Neural cell (in vitro differentiated cells): ENCODE measurements at regions not wholly inside any gene's neighbourhood (a gene's known extent, or its start where the extent isn't known, plus 50 kb on each side); places are given as distances from the start of the nearest gene placed in this dataset.
"Not testable (repeated sequence)": the region's sequence is repeated elsewhere in the genome, so short reads cannot be mapped to it uniquely, and the experiment has no call there.

Source experiments
- H2AFZ ChIP-seq: fragments of 200-600, 300-800 bp; sonication (generic), shearing (Covaris generic); 2 replicates; pipeline ENCODE4 v1.6.0; 2014; ENCODE audit warnings: low read depth, mild to moderate bottlenecking, antibody characterized with exemption, low read length, moderate library complexity
- H3F3A ChIP-seq: fragments of 200-600 bp; shearing (Covaris generic); 2 replicates; pipeline ENCODE4 v1.6.1; 2016; ENCODE audit warnings: mild to moderate bottlenecking, moderate library complexity, mixed read lengths, antibody characterized with exemption, low read length; ENCODE audit not compliant: insufficient read depth, poor library complexity, severe bottlenecking
- H3K27ac ChIP-seq: fragments of 200-600, 300-800 bp; sonication (generic), shearing (Covaris generic); 2 replicates; pipeline ENCODE4 v1.5.1; 2014; ENCODE audit warnings: mild to moderate bottlenecking, low read length, moderate library complexity
- H3K27me3 ChIP-seq: fragments of 300-800, 200-600 bp; sonication (generic), shearing (Covaris generic); 2 replicates; pipeline ENCODE4 v1.6.0; 2014; ENCODE audit warnings: mild to moderate bottlenecking, low read depth, low read length, moderate library complexity; ENCODE audit not compliant: insufficient read depth
- H3K36me3 ChIP-seq: fragments of 300-800, 200-600 bp; sonication (generic), shearing (Covaris generic); 2 replicates; pipeline ENCODE4 v1.5.1; 2014; ENCODE audit warnings: mild to moderate bottlenecking, antibody characterized with exemption, low read length, moderate library complexity; ENCODE audit not compliant: insufficient read depth
- H3K4me2 ChIP-seq: fragments of 300-800, 200-600 bp; sonication (generic), shearing (Covaris generic); 2 replicates; pipeline ENCODE4 v1.6.0; 2014; ENCODE audit warnings: mild to moderate bottlenecking, low read length
- H3K4me3 ChIP-seq: fragments of 300-800, 200-600 bp; sonication (generic), shearing (Covaris generic); 2 replicates; pipeline ENCODE4 v1.5.1; 2014; ENCODE audit warnings: mild to moderate bottlenecking, low read length, moderate library complexity
- H3K79me2 ChIP-seq: fragments of 200-600 bp; shearing (Covaris generic); replicated peaks from 2 replicates; pipeline ENCODE4 v1.6.0; 2014; ENCODE audit warnings: mild to moderate bottlenecking, low read length, moderate library complexity; ENCODE audit not compliant: insufficient read depth
- H3K9ac ChIP-seq: fragments of 300-800, 200-600 bp; sonication (generic), shearing (Covaris generic); 2 replicates; pipeline ENCODE4 v1.6.1; 2016; ENCODE audit warnings: mild to moderate bottlenecking, low read length, mixed read lengths
- H3K9me2 ChIP-seq: fragments of 200-600 bp; shearing (Covaris generic); 2 replicates; pipeline ENCODE4 v1.6.1; 2016; ENCODE audit warnings: mild to moderate bottlenecking, low read length, mixed read lengths; ENCODE audit not compliant: insufficient read depth
- H3K9me3 ChIP-seq: fragments of 200-600, 300-800 bp; sonication (generic), shearing (Covaris generic); 2 replicates; pipeline ENCODE4 v1.6.1; 2016; ENCODE audit warnings: mild to moderate bottlenecking, mixed run types, low read length, moderate library complexity, mixed read lengths
- H4K20me1 ChIP-seq: fragments of 200-600 bp; shearing (Covaris generic); 2 replicates; pipeline ENCODE4 v1.6.1; 2016; ENCODE audit warnings: mild to moderate bottlenecking, mixed run types; ENCODE audit not compliant: insufficient read depth
- EP300 ChIP-seq: fragments of 450-650 bp; conservative IDR thresholded peaks from 2 replicates; pipeline ENCODE4 v1.6.1; 2014; ENCODE audit warnings: antibody characterized with exemption, mild to moderate bottlenecking, moderate library complexity; ENCODE audit not compliant: poor library complexity, severe bottlenecking
- EZH2 ChIP-seq: fragments of 200-600, 300-800 bp; shearing (Covaris generic), sonication (generic); IDR thresholded peaks from 2 replicates; pipeline ENCODE4 v1.6.1; 2014; ENCODE audit warnings: antibody characterized with exemption, low read length, borderline replicate concordance, mild to moderate bottlenecking; ENCODE audit not compliant: insufficient read depth, poor library complexity, severe bottlenecking
- MXI1 ChIP-seq: fragments of 450-650 bp; conservative IDR thresholded peaks from 2 replicates; pipeline ENCODE4 v1.6.1; 2014; ENCODE audit warnings: antibody characterized with exemption, mild to moderate bottlenecking; ENCODE audit not compliant: poor library complexity, severe bottlenecking
- POLR2AphosphoS5 ChIP-seq: IDR thresholded peaks from 2 replicates; pipeline ENCODE4 v1.6.1; 2012
- RAD21 ChIP-seq: fragments of 450-650 bp; conservative IDR thresholded peaks from 2 replicates; pipeline ENCODE4 v1.6.1; 2014; ENCODE audit warnings: antibody characterized with exemption, mild to moderate bottlenecking, moderate library complexity
- SMC3 ChIP-seq: fragments of 450-650 bp; conservative IDR thresholded peaks from 2 replicates; pipeline ENCODE4 v1.6.1; 2014; ENCODE audit warnings: antibody characterized with exemption, mild to moderate bottlenecking, moderate library complexity; ENCODE audit not compliant: poor library complexity
- TAF1 ChIP-seq: IDR thresholded peaks from 2 replicates; pipeline ENCODE4 v1.6.1; 2012; ENCODE audit warnings: low read depth
- TF ChIP-seq, protein P1 (sequence below): IDR thresholded peaks from 2 replicates; pipeline ENCODE4 v1.6.1; 2012; ENCODE audit warnings: borderline replicate concordance
- TF ChIP-seq, protein P2 (sequence below): fragments of 450-650 bp; IDR thresholded peaks from 2 replicates; pipeline ENCODE4 v1.5.1; 2014; ENCODE audit warnings: antibody characterized with exemption, mild to moderate bottlenecking, moderate library complexity; ENCODE audit not compliant: poor library complexity, severe bottlenecking

- Histone ChIP-seq H3K4me2 (no peak overlapping the region), H3K27me3 (no peaks in the 10 kb centered on the region), H3F3A (no peaks in the 10 kb centered on the region), H3K27ac (no peak overlapping the region), H3K4me3 (no peak overlapping the region), H3K9me2 (no peaks in the 10 kb centered on the region), H3K9ac (no peak overlapping the region), H3K9me3 (no peaks in the 10 kb centered on the region), H3K36me3 (no peaks in the 10 kb centered on the region), H2AFZ (no peak overlapping the region), H3K79me2 (no peaks in the 10 kb centered on the region), H4K20me1 (no peaks in the 10 kb centered on the region)
- TF ChIP-seq MXI1 (no peak), SMC3 (no peak), EP300 (no peak), POLR2AphosphoS5 (no peak), EZH2 (no peak), RAD21 (no peak)
- TF ChIP-seq, protein P1, sequence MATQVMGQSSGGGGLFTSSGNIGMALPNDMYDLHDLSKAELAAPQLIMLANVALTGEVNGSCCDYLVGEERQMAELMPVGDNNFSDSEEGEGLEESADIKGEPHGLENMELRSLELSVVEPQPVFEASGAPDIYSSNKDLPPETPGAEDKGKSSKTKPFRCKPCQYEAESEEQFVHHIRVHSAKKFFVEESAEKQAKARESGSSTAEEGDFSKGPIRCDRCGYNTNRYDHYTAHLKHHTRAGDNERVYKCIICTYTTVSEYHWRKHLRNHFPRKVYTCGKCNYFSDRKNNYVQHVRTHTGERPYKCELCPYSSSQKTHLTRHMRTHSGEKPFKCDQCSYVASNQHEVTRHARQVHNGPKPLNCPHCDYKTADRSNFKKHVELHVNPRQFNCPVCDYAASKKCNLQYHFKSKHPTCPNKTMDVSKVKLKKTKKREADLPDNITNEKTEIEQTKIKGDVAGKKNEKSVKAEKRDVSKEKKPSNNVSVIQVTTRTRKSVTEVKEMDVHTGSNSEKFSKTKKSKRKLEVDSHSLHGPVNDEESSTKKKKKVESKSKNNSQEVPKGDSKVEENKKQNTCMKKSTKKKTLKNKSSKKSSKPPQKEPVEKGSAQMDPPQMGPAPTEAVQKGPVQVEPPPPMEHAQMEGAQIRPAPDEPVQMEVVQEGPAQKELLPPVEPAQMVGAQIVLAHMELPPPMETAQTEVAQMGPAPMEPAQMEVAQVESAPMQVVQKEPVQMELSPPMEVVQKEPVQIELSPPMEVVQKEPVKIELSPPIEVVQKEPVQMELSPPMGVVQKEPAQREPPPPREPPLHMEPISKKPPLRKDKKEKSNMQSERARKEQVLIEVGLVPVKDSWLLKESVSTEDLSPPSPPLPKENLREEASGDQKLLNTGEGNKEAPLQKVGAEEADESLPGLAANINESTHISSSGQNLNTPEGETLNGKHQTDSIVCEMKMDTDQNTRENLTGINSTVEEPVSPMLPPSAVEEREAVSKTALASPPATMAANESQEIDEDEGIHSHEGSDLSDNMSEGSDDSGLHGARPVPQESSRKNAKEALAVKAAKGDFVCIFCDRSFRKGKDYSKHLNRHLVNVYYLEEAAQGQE: no peak
- TF ChIP-seq, protein P2, sequence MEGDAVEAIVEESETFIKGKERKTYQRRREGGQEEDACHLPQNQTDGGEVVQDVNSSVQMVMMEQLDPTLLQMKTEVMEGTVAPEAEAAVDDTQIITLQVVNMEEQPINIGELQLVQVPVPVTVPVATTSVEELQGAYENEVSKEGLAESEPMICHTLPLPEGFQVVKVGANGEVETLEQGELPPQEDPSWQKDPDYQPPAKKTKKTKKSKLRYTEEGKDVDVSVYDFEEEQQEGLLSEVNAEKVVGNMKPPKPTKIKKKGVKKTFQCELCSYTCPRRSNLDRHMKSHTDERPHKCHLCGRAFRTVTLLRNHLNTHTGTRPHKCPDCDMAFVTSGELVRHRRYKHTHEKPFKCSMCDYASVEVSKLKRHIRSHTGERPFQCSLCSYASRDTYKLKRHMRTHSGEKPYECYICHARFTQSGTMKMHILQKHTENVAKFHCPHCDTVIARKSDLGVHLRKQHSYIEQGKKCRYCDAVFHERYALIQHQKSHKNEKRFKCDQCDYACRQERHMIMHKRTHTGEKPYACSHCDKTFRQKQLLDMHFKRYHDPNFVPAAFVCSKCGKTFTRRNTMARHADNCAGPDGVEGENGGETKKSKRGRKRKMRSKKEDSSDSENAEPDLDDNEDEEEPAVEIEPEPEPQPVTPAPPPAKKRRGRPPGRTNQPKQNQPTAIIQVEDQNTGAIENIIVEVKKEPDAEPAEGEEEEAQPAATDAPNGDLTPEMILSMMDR: no peak
Measured at GRCh38 chr4:66465111-66465510, 794.8 kb upstream of the EPHA5 start.

GRCh38 chr4:66462890-66463289 lies 792.6 kb upstream of the EPHA5 start:
- not testable (repeated sequence) for H4K20me1 ChIP-seq

DNA sequence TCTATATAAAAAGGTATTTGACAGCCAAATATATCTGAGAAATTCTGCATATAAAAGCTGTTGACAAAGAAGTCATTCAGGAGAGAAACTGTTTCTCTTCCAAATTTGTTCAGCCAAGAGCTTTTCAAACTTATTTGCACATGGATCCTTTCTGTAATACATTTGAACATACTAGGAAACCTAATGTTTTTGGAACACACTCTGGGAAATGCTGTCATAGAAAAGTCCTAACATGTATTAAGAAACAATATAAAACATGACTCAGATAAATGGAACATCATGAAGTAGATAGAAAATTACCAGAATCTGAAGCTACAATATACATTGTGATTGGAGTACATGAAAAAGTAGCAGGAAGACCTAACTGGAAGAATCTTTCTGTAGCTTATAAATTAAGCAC lies 781.5 kb upstream of the EPHA5 start:
- Histone ChIP-seq H3K27me3 (no peaks in the 10 kb centered on the region), H3K9me3 (no peaks in the 10 kb centered on the region), H2AFZ (no peak overlapping the region), H3K9me2 (no peaks in the 10 kb centered on the region), H3K36me3 (no peaks in the 10 kb centered on the region), H4K20me1 (no peaks in the 10 kb centered on the region), H3K9ac (no peak overlapping the region), H3F3A (no peaks in the 10 kb centered on the region), H3K27ac (no peak overlapping the region), H3K4me2 (no peak overlapping the region), H3K79me2 (no peaks in the 10 kb centered on the region), H3K4me3 (no peak overlapping the region)
- TF ChIP-seq, protein P1: no peak
- TF ChIP-seq EZH2 (no peak), POLR2AphosphoS5 (no peak), SMC3 (no peak), TAF1 (no peak), RAD21 (no peak), EP300 (no peak), MXI1 (no peak)
- TF ChIP-seq, protein P2: no peak

More at GRCh38 chr4:66462890-66463289, 792.6 kb upstream of the EPHA5 start:
- H3K4me2 ChIP-seq, H3K9ac ChIP-seq, H3K36me3 ChIP-seq, H3K4me3 ChIP-seq, H3K27ac ChIP-seq, H2AFZ ChIP-seq, H3K79me2 ChIP-seq, H3K9me2 ChIP-seq, H3K27me3 ChIP-seq, H3F3A ChIP-seq, H3K9me3 ChIP-seq: not testable (repeated sequence)
